ENCODE measurements at regions not wholly inside any gene's neighbourhood (a gene's known extent, or its start where the extent isn't known, plus 50 kb on each side); places are given as distances from the start of the nearest gene placed in this dataset.

DNA sequence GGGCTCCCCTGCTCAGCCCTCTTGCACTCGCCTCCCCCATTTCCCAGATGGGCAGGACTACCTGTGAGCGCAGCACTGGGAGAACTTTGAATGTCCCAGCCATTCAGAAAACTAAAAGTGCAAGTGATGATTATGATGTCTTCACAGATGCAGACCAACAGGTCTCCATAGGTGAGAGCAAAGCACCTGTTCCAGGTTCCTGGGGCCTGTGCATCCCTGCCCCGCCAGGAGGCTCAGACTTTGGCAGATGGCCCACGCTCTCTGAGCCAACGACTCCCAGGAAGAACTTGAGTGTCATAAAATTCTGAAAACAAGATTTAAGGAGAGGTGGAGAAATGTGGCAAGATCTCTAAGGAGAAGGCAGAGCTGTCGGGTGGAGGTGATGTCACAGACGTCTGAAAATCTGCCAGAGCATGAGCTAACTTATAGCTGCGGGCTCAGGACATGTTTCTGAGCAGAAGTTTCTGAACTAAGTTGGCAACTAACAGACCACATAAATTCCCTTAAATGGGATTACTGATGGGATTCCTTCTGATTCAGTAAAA lies 110.8 kb upstream of the IGF1R start:
- TF ChIP-seq, protein P1, sequence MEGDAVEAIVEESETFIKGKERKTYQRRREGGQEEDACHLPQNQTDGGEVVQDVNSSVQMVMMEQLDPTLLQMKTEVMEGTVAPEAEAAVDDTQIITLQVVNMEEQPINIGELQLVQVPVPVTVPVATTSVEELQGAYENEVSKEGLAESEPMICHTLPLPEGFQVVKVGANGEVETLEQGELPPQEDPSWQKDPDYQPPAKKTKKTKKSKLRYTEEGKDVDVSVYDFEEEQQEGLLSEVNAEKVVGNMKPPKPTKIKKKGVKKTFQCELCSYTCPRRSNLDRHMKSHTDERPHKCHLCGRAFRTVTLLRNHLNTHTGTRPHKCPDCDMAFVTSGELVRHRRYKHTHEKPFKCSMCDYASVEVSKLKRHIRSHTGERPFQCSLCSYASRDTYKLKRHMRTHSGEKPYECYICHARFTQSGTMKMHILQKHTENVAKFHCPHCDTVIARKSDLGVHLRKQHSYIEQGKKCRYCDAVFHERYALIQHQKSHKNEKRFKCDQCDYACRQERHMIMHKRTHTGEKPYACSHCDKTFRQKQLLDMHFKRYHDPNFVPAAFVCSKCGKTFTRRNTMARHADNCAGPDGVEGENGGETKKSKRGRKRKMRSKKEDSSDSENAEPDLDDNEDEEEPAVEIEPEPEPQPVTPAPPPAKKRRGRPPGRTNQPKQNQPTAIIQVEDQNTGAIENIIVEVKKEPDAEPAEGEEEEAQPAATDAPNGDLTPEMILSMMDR (IDR thresholded peaks at IDR 0.05; ENCODE audit: unreplicated experiment), result no peak
- Mint-ChIP-seq H3K27me3 (ENCODE audit: insufficient read depth, unreplicated experiment) (peaks cover 89% of the 10 kb centered on the region), H3K36me3 (ENCODE audit: insufficient read depth, unreplicated experiment) (no peaks in the 10 kb centered on the region), H3K9me3 (ENCODE audit: unreplicated experiment) (no peaks in the 10 kb centered on the region), H3K27ac (ENCODE audit: low read depth, unreplicated experiment) (no peak overlapping the region), H3K4me1 (ENCODE audit: insufficient read depth, unreplicated experiment) (no peaks in the 10 kb centered on the region), H3K4me3 (ENCODE audit: unreplicated experiment) (no peak overlapping the region)
- ChIA-PET POLR2A (interaction anchor here (1.0 to 1.9 kb wide), 4 partner anchors 11 to 147 kb away, joined by 3 to 8 read pairs (median 4); no protein-coding TSS in a partner anchor), CTCF (interaction anchor here (0.9 to 2.3 kb wide), 4 partner anchors 11 to 344 kb away, joined by 3 to 11 read pairs (median 3); no protein-coding TSS in a partner anchor)
- DNase-seq (ENCODE audit: unreplicated experiment), result peak; percentile 23
- intact Hi-C loops (cut with micrococcal nuclease), result no loop called here
- BruUV-seq (replicated peaks), result no TSS peak

DNA sequence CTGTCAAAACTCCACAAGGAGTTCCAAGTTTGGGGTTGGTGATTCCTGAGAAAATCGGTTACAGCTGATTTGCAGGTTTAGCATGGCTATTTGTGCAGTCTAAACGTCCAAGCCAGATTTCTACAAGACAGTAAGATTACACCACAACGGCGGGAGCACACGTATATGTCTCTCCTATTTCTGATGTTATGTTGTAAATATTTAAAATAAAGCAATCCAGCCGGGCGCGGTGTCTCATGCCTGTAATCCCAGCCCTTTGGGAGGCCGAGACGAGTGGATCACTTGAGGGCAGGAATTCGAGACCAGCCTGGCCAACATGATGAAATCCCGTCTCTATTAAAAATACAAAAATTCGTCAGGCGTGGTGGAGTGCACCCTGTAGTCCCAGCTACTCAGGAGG lies 106.8 kb upstream of the IGF1R start:
- Mint-ChIP-seq H3K36me3 (ENCODE audit: insufficient read depth, unreplicated experiment) (no peaks in the 10 kb centered on the region), H3K27me3 (ENCODE audit: insufficient read depth, unreplicated experiment) (peaks cover 75% of the 10 kb centered on the region), H3K9me3 (ENCODE audit: unreplicated experiment) (no peaks in the 10 kb centered on the region), H3K27ac (ENCODE audit: low read depth, unreplicated experiment) (no peak overlapping the region), H3K4me1 (ENCODE audit: insufficient read depth, unreplicated experiment) (no peaks in the 10 kb centered on the region), H3K4me3 (ENCODE audit: unreplicated experiment) (no peak overlapping the region)
- BruUV-seq (replicated peaks), result no TSS peak
- intact Hi-C loops (cut with micrococcal nuclease), result no loop called here
- CTCF ChIA-PET, result no interaction called here
- POLR2A ChIA-PET, result no interaction called here
- no peak for DNase-seq (ENCODE audit: unreplicated experiment)
- TF ChIP-seq, protein P1 (IDR thresholded peaks at IDR 0.05; ENCODE audit: unreplicated experiment), result no peak

DNA sequence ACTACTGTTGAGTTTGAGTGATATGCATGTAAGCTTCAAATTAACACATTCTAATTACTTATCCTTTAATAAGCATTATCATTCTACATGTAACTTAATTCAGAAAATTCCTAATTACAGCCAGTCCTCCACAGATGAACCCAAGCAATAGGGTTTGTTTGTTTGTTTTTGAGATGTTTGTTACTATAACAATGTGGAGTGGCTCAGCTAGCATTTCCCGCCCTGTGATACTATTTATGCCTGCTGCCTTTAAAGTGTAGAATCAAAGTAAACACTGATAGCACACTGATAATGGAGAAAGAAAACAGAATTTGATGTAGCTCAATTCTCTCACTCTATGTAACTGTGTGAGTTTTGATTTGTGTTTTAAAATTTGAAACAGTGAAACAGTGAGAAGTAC lies 105.1 kb upstream of the IGF1R start:
- Mint-ChIP-seq H3K4me3 (ENCODE audit: unreplicated experiment) (no peak overlapping the region), H3K9me3 (ENCODE audit: unreplicated experiment) (no peaks in the 10 kb centered on the region), H3K36me3 (ENCODE audit: insufficient read depth, unreplicated experiment) (no peaks in the 10 kb centered on the region), H3K4me1 (ENCODE audit: insufficient read depth, unreplicated experiment) (peaks cover 5% of the 10 kb centered on the region), H3K27ac (ENCODE audit: low read depth, unreplicated experiment) (no peak overlapping the region), H3K27me3 (ENCODE audit: insufficient read depth, unreplicated experiment) (peaks cover 58% of the 10 kb centered on the region)
- ChIA-PET POLR2A (no interaction called here), CTCF (interaction anchor here (1.0 to 1.4 kb wide), 3 partner anchors 103 to 365 kb away, joined by 3 to 6 read pairs (median 3); no protein-coding TSS in a partner anchor)
- no TSS peak for BruUV-seq (replicated peaks)
- TF ChIP-seq, protein P1 (IDR thresholded peaks at IDR 0.05; ENCODE audit: unreplicated experiment), result no peak
- intact Hi-C loops (cut with micrococcal nuclease), result no loop called here
- no peak for DNase-seq (ENCODE audit: unreplicated experiment)

DNA sequence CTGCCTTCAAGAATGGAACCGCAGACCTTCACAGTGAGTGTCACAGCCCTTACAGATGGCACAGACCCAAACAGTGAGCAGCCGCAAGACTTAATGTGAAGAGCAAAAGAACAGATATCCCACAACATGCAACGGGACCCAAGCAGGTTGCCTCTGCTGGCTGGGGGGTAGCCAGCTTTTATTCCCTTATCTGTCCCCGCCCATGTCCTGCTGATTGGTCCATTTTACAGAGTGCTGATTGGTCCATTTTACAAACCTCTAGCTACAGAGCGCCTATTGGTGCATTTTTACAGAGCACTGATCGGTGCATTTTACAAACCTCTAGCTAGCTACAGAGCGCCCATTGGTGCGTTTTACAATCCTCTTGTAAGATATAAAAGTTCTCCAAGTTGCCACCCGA lies 102.0 kb upstream of the IGF1R start:
- H3K36me3 Mint-ChIP-seq (ENCODE audit: insufficient read depth, unreplicated experiment), result no peaks in the 10 kb centered on the region
- POLR2A ChIA-PET, result interaction anchor here (1.0 kb wide), 1 partner anchor 27 kb away, joined by 3 read pairs; no protein-coding TSS in a partner anchor
- no TSS peak for BruUV-seq (replicated peaks)
- H3K27ac Mint-ChIP-seq (ENCODE audit: low read depth, unreplicated experiment), result no peak overlapping the region
- TF ChIP-seq, protein P1 (IDR thresholded peaks at IDR 0.05; ENCODE audit: unreplicated experiment), result no peak
- CTCF ChIA-PET, result no interaction called here
- no peak for DNase-seq (ENCODE audit: unreplicated experiment)
- peaks cover 28% of the 10 kb centered on the region for H3K27me3 Mint-ChIP-seq (ENCODE audit: insufficient read depth, unreplicated experiment)
- intact Hi-C loops (cut with micrococcal nuclease), result no loop called here
- peaks cover 5% of the 10 kb centered on the region for H3K4me1 Mint-ChIP-seq (ENCODE audit: insufficient read depth, unreplicated experiment)
- H3K4me3 Mint-ChIP-seq (ENCODE audit: unreplicated experiment), result no peak overlapping the region
- H3K9me3 Mint-ChIP-seq (ENCODE audit: unreplicated experiment), result peaks cover 6% of the 10 kb centered on the region
